B cell (primary cell): ENCODE measurements at regions not wholly inside any gene's neighbourhood (a gene's known extent, or its start where the extent isn't known, plus 50 kb on each side); places are given as distances from the start of the nearest gene placed in this dataset.

ENCODE experiments used
- ATAC-seq: fragments of 200-7000 bp; cut with Tn5 transposase; one replicate; pipeline ENCODE4 v1.10.0; 2021; ENCODE audit warnings: low read depth, mild to moderate bottlenecking, moderate number of reproducible peaks, moderate library complexity
- CTCF ChIA-PET: fragments of 350-600 bp; sonication (Branson Sonifier 250); formaldehyde crosslinking; loops from one replicate; lab custom pipeline; 2021; ENCODE audit warnings: antibody characterized with exemption, inconsistent platforms; lab: Charles Lee
- POLR2A ChIA-PET: fragments of 350-600 bp; sonication (Branson Sonifier 250); formaldehyde crosslinking; loops from one replicate; lab custom pipeline; 2021; ENCODE audit warnings: antibody characterized with exemption; lab: Charles Lee
- DNase-seq: peaks from one replicate; pipeline ENCODE4 v3.0.0; 2013
- H2AFZ ChIP-seq: 2 replicates; pipeline ENCODE4 v1.6.1; 2012; ENCODE audit warnings: mild to moderate bottlenecking, low read depth, low read length; ENCODE audit not compliant: insufficient read depth, poor library complexity, severe bottlenecking
- H3K27ac ChIP-seq, 2 donors: 1 replicate in 1 of 2; 2 replicates in 1 of 2; pipeline ENCODE4 v1.5.1; 2012 to 2013; ENCODE audit warnings: low read length in 2 of 2, mild to moderate bottlenecking in 2 of 2, moderate library complexity in 1 of 2
- H3K27me3 ChIP-seq, 4 experiments: fragments of 200-600 bp in 1 of 4; sonication (generic) in 1 of 4; replicated peaks in 1 of 4; 1 replicate in 2 of 4; 2 replicates in 2 of 4; pipeline versions ENCODE4 v1.6.1 to v1.7.0; 2013 to 2016; ENCODE audit warnings: low read length in 3 of 4, mild to moderate bottlenecking in 2 of 4, mixed read lengths in 1 of 4, moderate library complexity in 1 of 4; ENCODE audit not compliant: insufficient read depth in 4 of 4, control insufficient read depth in 3 of 4; ENCODE audit errors: control extremely low read depth in 1 of 4
- H3K36me3 ChIP-seq, 2 experiments: replicated peaks in 1 of 2; 1 replicate in 1 of 2; 2 replicates in 1 of 2; pipeline versions ENCODE4 v1.6.1 to v1.7.1; 2013; ENCODE audit warnings: low read length in 1 of 2; ENCODE audit not compliant: insufficient read depth in 2 of 2, control insufficient read depth in 1 of 2; ENCODE audit errors: control extremely low read depth in 1 of 2, extremely low read depth in 1 of 2
- H3K4me1 ChIP-seq, 2 donors: fragments of 200-600 bp in 1 of 2; sonication (generic) in 1 of 2; 1 replicate in 1 of 2; 2 replicates in 1 of 2; pipeline versions ENCODE4 v1.5.1 to v1.6.1; 2013 to 2017; ENCODE audit warnings: low read length in 2 of 2; ENCODE audit not compliant: control insufficient read depth in 2 of 2, insufficient read depth in 2 of 2
- H3K4me2 ChIP-seq: replicated peaks from 2 replicates; pipeline ENCODE3; 2012; ENCODE audit warnings: mild to moderate bottlenecking, low read depth, low read length; ENCODE audit not compliant: poor library complexity, severe bottlenecking
- H3K4me3 ChIP-seq, 5 experiments: fragments of 200-600 bp in 1 of 5; sonication (generic) in 1 of 5; 1 replicate in 3 of 5; 2 replicates in 2 of 5; pipeline versions ENCODE4 v1.5.1 to v1.7.0; 2011 to 2016; ENCODE audit warnings: low read length in 4 of 5, mild to moderate bottlenecking in 4 of 5, low read depth in 2 of 5, control low read depth in 1 of 5, moderate library complexity in 1 of 5; ENCODE audit not compliant: insufficient read depth in 1 of 5; ENCODE audit errors: control extremely low read depth in 1 of 5, extremely low read depth in 1 of 5
- H3K79me2 ChIP-seq: fragments of 200-600 bp; sonication (generic); one replicate; pipeline ENCODE4 v1.6.0; 2016; ENCODE audit warnings: low read length; ENCODE audit not compliant: control insufficient read depth, insufficient read depth
- H3K9ac ChIP-seq: fragments of 200-600 bp; sonication (generic); 2 replicates; pipeline ENCODE4 v1.6.1; 2017; ENCODE audit warnings: mild to moderate bottlenecking, low read length, moderate library complexity
- H3K9me3 ChIP-seq, 3 donors: one replicate each; pipeline versions ENCODE4 v1.6.1 to v1.7.1; 2013; ENCODE audit warnings: low read length in 2 of 3; ENCODE audit not compliant: control insufficient read depth in 2 of 3, insufficient read depth in 1 of 3; ENCODE audit errors: control extremely low read depth in 1 of 3
- H4K20me1 ChIP-seq: 2 replicates; pipeline ENCODE4 v1.6.0; 2012; ENCODE audit warnings: mild to moderate bottlenecking, low read length; ENCODE audit not compliant: insufficient read depth, control insufficient read depth, poor library complexity, severe bottlenecking
- H3K27ac Mint-ChIP-seq: one replicate; pipeline ENCODE4 v1.8.0; 2021; ENCODE audit warnings: mixed read lengths
- H3K27me3 Mint-ChIP-seq: one replicate; pipeline ENCODE4 v1.8.0; 2021; ENCODE audit warnings: mixed read lengths
- H3K4me1 Mint-ChIP-seq: one replicate; pipeline ENCODE4 v1.8.0; 2021; ENCODE audit warnings: mixed read lengths
- H3K4me3 Mint-ChIP-seq: one replicate; pipeline ENCODE4 v1.8.0; 2021; ENCODE audit warnings: mixed read lengths
- H3K9me3 Mint-ChIP-seq: one replicate; pipeline ENCODE4 v1.8.0; 2022; ENCODE audit warnings: mixed read lengths; ENCODE audit not compliant: insufficient read depth
- CTCF ChIP-seq: fragments of 200-600 bp; IDR thresholded peaks from one replicate; pipeline ENCODE4 v1.8.0; 2022; ENCODE audit warnings: antibody characterized with exemption, mild to moderate bottlenecking
- EZH2 ChIP-seq: IDR thresholded peaks from 2 replicates; pipeline ENCODE4 v1.6.1; 2012; ENCODE audit warnings: borderline replicate concordance, low read depth, mild to moderate bottlenecking, moderate library complexity, low read length; ENCODE audit not compliant: insufficient read depth, poor library complexity, severe bottlenecking
- WGBS: methylation state at CpG from one replicate; pipeline ENCODE4 v1.1.5; 2013; ENCODE audit warnings: missing lambda C conversion rate; ENCODE audit not compliant: insufficient coverage; 5-methylcytosine and 5-hydroxymethylcytosine counted together
- intact Hi-C: fragments of 100-400 bp; cut with micrococcal nuclease; formaldehyde crosslinking; loops from one replicate; pipeline ENCODE4 v1.10.0; 2022

GRCh38 chr2:78907089-78907488, 118.4 kb upstream of the REG3G start:
- H3K4me1 Mint-ChIP-seq: no peaks in the 10 kb centered on the region

GRCh38 chr2:78908973-78909372, 116.5 kb upstream of the REG3G start:
- ATAC-seq: no peak
- Histone ChIP-seq H3K9me3 (no peaks in the 10 kb centered on the region), H3K27ac (no peak overlapping the region), H3K4me3 (no peak overlapping the region), H3K9ac (no peak overlapping the region), H3K4me1 (no peaks in the 10 kb centered on the region), H2AFZ (no peak overlapping the region), H4K20me1 (no peaks in the 10 kb centered on the region), H3K4me2 (no peak overlapping the region), H3K27me3 (no peaks in the 10 kb centered on the region), H3K79me2 (no peaks in the 10 kb centered on the region), H3K36me3 (no peaks in the 10 kb centered on the region)
- no peak overlapping the region for H3K4me3 Mint-ChIP-seq
- ChIA-PET CTCF (no interaction called here), POLR2A (no interaction called here)
- 80% methylated on average over 1 of the region's 4 CpGs for WGBS
- no peaks in the 10 kb centered on the region for H3K4me1 Mint-ChIP-seq
- no peak for TF ChIP-seq CTCF
- TF ChIP-seq EZH2: no peak
- peaks cover 4% of the 10 kb centered on the region for H3K9me3 Mint-ChIP-seq
- DNase-seq: no peak
- H3K27ac Mint-ChIP-seq: no peak overlapping the region
- intact Hi-C loops: no loop called here
- H3K27me3 Mint-ChIP-seq: no peaks in the 10 kb centered on the region

More at GRCh38 chr2:78907089-78907488, 118.4 kb upstream of the REG3G start:
- Mint-ChIP-seq H3K4me3 (no peak overlapping the region), H3K27me3 (no peaks in the 10 kb centered on the region), H3K27ac (no peak overlapping the region), H3K9me3 (peaks cover 2% of the 10 kb centered on the region)
- ChIA-PET CTCF (no interaction called here), POLR2A (no interaction called here)
- H4K20me1 ChIP-seq: no peaks in the 10 kb centered on the region
- intact Hi-C loops: no loop called here
- H3K9me3 ChIP-seq: no peaks in the 10 kb centered on the region
- no peak overlapping the region for H3K9ac ChIP-seq
- no peak for TF ChIP-seq CTCF
- TF ChIP-seq EZH2: no peak
- no peak overlapping the region for H2AFZ ChIP-seq
- no peaks in the 10 kb centered on the region for H3K4me1 ChIP-seq
- H3K27ac ChIP-seq: no peak overlapping the region
- no peaks in the 10 kb centered on the region for H3K27me3 ChIP-seq
- no peak overlapping the region for H3K4me3 ChIP-seq
- DNase-seq: no peak
- H3K36me3 ChIP-seq: no peaks in the 10 kb centered on the region
- WGBS: no CpG with 5 or more reads among the region's 1 CpG
- no peak for ATAC-seq
- H3K4me2 ChIP-seq: no peak overlapping the region
- no peaks in the 10 kb centered on the region for H3K79me2 ChIP-seq
